Glutamatergic neuron (in vitro differentiated cells): ENCODE measurements at regions not wholly inside any gene's neighbourhood (a gene's known extent, or its start where the extent isn't known, plus 50 kb on each side); places are given as distances from the start of the nearest gene placed in this dataset.

ENCODE experiments used
- DNase-seq: peaks from one replicate; pipeline ENCODE4 v3.0.0; 2022
- H3K27ac Mint-ChIP-seq: one replicate; pipeline ENCODE4 v1.8.0; 2020; ENCODE audit warnings: mild to moderate bottlenecking, mixed read lengths, inconsistent platforms; ENCODE audit not compliant: unreplicated experiment
- H3K27me3 Mint-ChIP-seq: one replicate; pipeline ENCODE4 v1.8.0; 2020; ENCODE audit warnings: mild to moderate bottlenecking, moderate library complexity, mixed read lengths, inconsistent platforms; ENCODE audit not compliant: unreplicated experiment
- H3K36me3 Mint-ChIP-seq: one replicate; pipeline ENCODE4 v1.8.0; 2020; ENCODE audit warnings: mild to moderate bottlenecking, mixed read lengths, inconsistent platforms; ENCODE audit not compliant: unreplicated experiment
- H3K4me1 Mint-ChIP-seq: one replicate; pipeline ENCODE4 v1.8.0; 2020; ENCODE audit warnings: mild to moderate bottlenecking, low read depth, mixed read lengths, inconsistent platforms; ENCODE audit not compliant: unreplicated experiment
- H3K4me3 Mint-ChIP-seq: one replicate; pipeline ENCODE4 v1.8.0; 2020; ENCODE audit warnings: mild to moderate bottlenecking, mixed read lengths, inconsistent platforms; ENCODE audit not compliant: unreplicated experiment
- H3K9me3 Mint-ChIP-seq: one replicate; pipeline ENCODE4 v1.8.0; 2020; ENCODE audit warnings: mild to moderate bottlenecking, moderate library complexity, mixed read lengths, inconsistent platforms; ENCODE audit not compliant: unreplicated experiment
- CTCF ChIP-seq: fragments of 200-600 bp; sonication (generic); IDR thresholded peaks from one replicate; pipeline ENCODE4 v1.5.0; 2021; ENCODE audit not compliant: partially characterized antibody, unreplicated experiment

GRCh38 chr13:59266478-59267063 is 897.2 kb downstream of the DIAPH3 start:
- DNase-seq = no peak
- H3K4me1 Mint-ChIP-seq = peaks cover 2% of the 10 kb centered on the region
- peaks cover 2% of the 10 kb centered on the region for H3K27me3 Mint-ChIP-seq
- H3K27ac Mint-ChIP-seq = no peak overlapping the region
- no peak for TF ChIP-seq CTCF
- peaks cover 5% of the 10 kb centered on the region for H3K9me3 Mint-ChIP-seq
- no peak overlapping the region for H3K4me3 Mint-ChIP-seq
- H3K36me3 Mint-ChIP-seq = no peaks in the 10 kb centered on the region

- H3K36me3 Mint-ChIP-seq = no peaks in the 10 kb centered on the region
- H3K27me3 Mint-ChIP-seq = peaks cover 2% of the 10 kb centered on the region
- TF ChIP-seq CTCF = no peak
- DNase-seq = no peak
- peaks cover 2% of the 10 kb centered on the region for H3K9me3 Mint-ChIP-seq
- H3K4me1 Mint-ChIP-seq = no peaks in the 10 kb centered on the region
- no peak overlapping the region for H3K27ac Mint-ChIP-seq
- no peak overlapping the region for H3K4me3 Mint-ChIP-seq
Measured at GRCh38 chr13:59269476-59269875, 894.3 kb downstream of the DIAPH3 start.

- no peak overlapping the region for H3K27ac Mint-ChIP-seq
- no peaks in the 10 kb centered on the region for H3K36me3 Mint-ChIP-seq
- peaks cover 2% of the 10 kb centered on the region for H3K27me3 Mint-ChIP-seq
- DNase-seq = no peak
- H3K4me1 Mint-ChIP-seq = no peaks in the 10 kb centered on the region
- no peak overlapping the region for H3K4me3 Mint-ChIP-seq
- H3K9me3 Mint-ChIP-seq = peaks cover 2% of the 10 kb centered on the region
- TF ChIP-seq CTCF = no peak
Measured at GRCh38 chr13:59270327-59270726, 893.4 kb downstream of the DIAPH3 start.

GRCh38 chr13:59274958-59275727 is 888.6 kb downstream of the DIAPH3 start:
- no peaks in the 10 kb centered on the region for H3K36me3 Mint-ChIP-seq
- no peaks in the 10 kb centered on the region for H3K27me3 Mint-ChIP-seq
- no peak overlapping the region for H3K4me3 Mint-ChIP-seq
- no peak for DNase-seq
- H3K27ac Mint-ChIP-seq = no peak overlapping the region
- H3K4me1 Mint-ChIP-seq = no peaks in the 10 kb centered on the region
- no peak for TF ChIP-seq CTCF
- H3K9me3 Mint-ChIP-seq = no peaks in the 10 kb centered on the region

GRCh38 chr13:59276436-59276835 is 887.3 kb downstream of the DIAPH3 start:
- Mint-ChIP-seq H3K9me3 (no peaks in the 10 kb centered on the region), H3K4me3 (no peak overlapping the region)

More at GRCh38 chr13:59276436-59276835, 887.3 kb downstream of the DIAPH3 start:
- no peak for TF ChIP-seq CTCF
- no peak for DNase-seq
- H3K27me3 Mint-ChIP-seq = no peaks in the 10 kb centered on the region
- H3K4me1 Mint-ChIP-seq = no peaks in the 10 kb centered on the region
- H3K27ac Mint-ChIP-seq = no peak overlapping the region
- H3K36me3 Mint-ChIP-seq = no peaks in the 10 kb centered on the region
